Body of pancreas (tissue), 4 donors: ENCODE measurements at regions not wholly inside any gene's neighbourhood (a gene's known extent, or its start where the extent isn't known, plus 50 kb on each side); places are given as distances from the start of the nearest gene placed in this dataset.
"Not testable (repeated sequence)": the region's sequence is repeated elsewhere in the genome, so short reads cannot be mapped to it uniquely, and the experiment has no call there.

Experiments used
- POLR2A ChIP-seq, 3 donors: fragments of 450-650 bp; IDR thresholded peaks; one replicate each; pipeline ENCODE4 v1.6.1; 2016; ENCODE audit warnings: antibody characterized with exemption in 3 of 3, mild to moderate bottlenecking in 2 of 3
- TF ChIP-seq, protein P1 (sequence below), 7 experiments: fragments of 450-650 bp in 4 of 7; fragments of 200-600 bp in 3 of 7; sonication (generic) in 3 of 7; IDR thresholded peaks; one replicate each; pipeline ENCODE4 v1.5.1; 2016 to 2019; ENCODE audit warnings: antibody characterized with exemption in 7 of 7

DNA sequence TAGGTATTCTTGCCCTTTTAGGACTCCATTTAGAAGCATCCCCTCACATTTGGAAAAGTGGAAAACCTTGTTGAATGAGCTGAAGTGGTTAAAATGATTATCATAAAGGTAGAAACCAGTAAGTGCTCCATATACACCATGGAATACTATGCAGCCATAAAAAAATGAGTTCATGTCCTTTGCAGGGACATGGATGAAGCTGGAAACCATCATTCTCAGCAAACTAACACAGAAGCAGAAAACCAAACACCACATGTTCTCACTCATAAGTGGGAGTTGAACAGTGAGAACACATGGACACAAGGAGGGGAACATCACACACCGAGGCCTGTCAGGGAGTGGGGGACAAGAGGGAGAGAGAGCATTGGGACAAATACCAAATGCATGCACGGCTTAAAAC, 103.8 kb upstream of the GRK3 start:
- TF ChIP-seq, protein P1, sequence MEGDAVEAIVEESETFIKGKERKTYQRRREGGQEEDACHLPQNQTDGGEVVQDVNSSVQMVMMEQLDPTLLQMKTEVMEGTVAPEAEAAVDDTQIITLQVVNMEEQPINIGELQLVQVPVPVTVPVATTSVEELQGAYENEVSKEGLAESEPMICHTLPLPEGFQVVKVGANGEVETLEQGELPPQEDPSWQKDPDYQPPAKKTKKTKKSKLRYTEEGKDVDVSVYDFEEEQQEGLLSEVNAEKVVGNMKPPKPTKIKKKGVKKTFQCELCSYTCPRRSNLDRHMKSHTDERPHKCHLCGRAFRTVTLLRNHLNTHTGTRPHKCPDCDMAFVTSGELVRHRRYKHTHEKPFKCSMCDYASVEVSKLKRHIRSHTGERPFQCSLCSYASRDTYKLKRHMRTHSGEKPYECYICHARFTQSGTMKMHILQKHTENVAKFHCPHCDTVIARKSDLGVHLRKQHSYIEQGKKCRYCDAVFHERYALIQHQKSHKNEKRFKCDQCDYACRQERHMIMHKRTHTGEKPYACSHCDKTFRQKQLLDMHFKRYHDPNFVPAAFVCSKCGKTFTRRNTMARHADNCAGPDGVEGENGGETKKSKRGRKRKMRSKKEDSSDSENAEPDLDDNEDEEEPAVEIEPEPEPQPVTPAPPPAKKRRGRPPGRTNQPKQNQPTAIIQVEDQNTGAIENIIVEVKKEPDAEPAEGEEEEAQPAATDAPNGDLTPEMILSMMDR (IDR thresholded peaks at IDR 0.05) = not testable (repeated sequence)
- not testable (repeated sequence) for TF ChIP-seq POLR2A (IDR thresholded peaks at IDR 0.05)
